ENCODE measurements at regions not wholly inside any gene's neighbourhood (a gene's known extent, or its start where the extent isn't known, plus 50 kb on each side); places are given as distances from the start of the nearest gene placed in this dataset.

GRCh38 chr3:186472456-186473008 is 71.6 kb downstream of the CRYGS start:
- no peak overlapping the region for H3K4me3 Mint-ChIP-seq
- no peak for DNase-seq
- 92 to 96% methylated on average over 6 to 8 of the region's 8 CpGs for WGBS, 2 experiments (ENCODE audit: insufficient coverage in 1 of 2, insufficient read length in 1 of 2)
- peaks cover 39% of the 10 kb centered on the region for H3K27me3 ChIP-seq (ENCODE audit: control insufficient read depth, insufficient read depth, low read length, poor library complexity, severe bottlenecking)
- no peak overlapping the region for H3K4me3 ChIP-seq (ENCODE audit: low read length)
- no peaks in the 10 kb centered on the region for H3K36me3 Mint-ChIP-seq (ENCODE audit: low read depth)
- TF ChIP-seq, protein P1, sequence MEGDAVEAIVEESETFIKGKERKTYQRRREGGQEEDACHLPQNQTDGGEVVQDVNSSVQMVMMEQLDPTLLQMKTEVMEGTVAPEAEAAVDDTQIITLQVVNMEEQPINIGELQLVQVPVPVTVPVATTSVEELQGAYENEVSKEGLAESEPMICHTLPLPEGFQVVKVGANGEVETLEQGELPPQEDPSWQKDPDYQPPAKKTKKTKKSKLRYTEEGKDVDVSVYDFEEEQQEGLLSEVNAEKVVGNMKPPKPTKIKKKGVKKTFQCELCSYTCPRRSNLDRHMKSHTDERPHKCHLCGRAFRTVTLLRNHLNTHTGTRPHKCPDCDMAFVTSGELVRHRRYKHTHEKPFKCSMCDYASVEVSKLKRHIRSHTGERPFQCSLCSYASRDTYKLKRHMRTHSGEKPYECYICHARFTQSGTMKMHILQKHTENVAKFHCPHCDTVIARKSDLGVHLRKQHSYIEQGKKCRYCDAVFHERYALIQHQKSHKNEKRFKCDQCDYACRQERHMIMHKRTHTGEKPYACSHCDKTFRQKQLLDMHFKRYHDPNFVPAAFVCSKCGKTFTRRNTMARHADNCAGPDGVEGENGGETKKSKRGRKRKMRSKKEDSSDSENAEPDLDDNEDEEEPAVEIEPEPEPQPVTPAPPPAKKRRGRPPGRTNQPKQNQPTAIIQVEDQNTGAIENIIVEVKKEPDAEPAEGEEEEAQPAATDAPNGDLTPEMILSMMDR (conservative IDR thresholded peaks at IDR 0.05), result no peak
- peaks cover 41% of the 10 kb centered on the region for H3K4me1 ChIP-seq (ENCODE audit: control insufficient read depth, insufficient read depth, low read length)
- no peaks in the 10 kb centered on the region for H3K9me3 ChIP-seq (ENCODE audit: control insufficient read depth, low read length)
- peaks cover 33% of the 10 kb centered on the region for H3K27me3 Mint-ChIP-seq (ENCODE audit: insufficient read depth)
- H3K9me3 Mint-ChIP-seq, result no peaks in the 10 kb centered on the region
- H3K9ac ChIP-seq (ENCODE audit: extremely low read depth, low read length, poor library complexity, severe bottlenecking), result no peak overlapping the region
- H3K4me1 Mint-ChIP-seq, result peaks cover 64% of the 10 kb centered on the region
- H3K27ac Mint-ChIP-seq, result no peak overlapping the region
- no peak overlapping the region for H3K27ac ChIP-seq (ENCODE audit: low read depth, low read length)
- H3K36me3 ChIP-seq (ENCODE audit: control insufficient read depth, insufficient read depth, low read length), result no peaks in the 10 kb centered on the region

DNA sequence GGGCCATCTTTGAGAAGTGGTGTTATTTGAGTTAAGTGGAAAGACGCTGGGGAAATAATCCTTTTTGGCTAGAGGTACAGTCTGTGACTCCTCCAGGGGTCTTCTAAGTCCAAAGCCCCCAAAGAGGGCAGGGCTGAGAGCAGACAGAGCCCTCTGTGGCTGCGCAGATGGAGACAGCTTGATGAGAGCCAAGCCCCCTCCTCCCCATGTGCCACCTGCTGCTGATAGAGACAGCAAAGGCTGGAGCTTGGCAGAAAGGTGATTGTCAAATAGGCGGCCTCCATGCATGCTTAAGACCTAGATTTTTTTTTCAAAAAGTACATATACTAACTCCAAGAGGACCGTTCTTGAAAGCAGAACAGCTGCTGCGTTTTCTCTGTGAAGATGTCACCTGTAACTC is 72.4 kb downstream of the CRYGS start:
- Mint-ChIP-seq H3K27me3 (ENCODE audit: insufficient read depth) (peaks cover 26% of the 10 kb centered on the region), H3K9me3 (no peaks in the 10 kb centered on the region), H3K27ac (no peak overlapping the region), H3K4me1 (peaks cover 67% of the 10 kb centered on the region), H3K4me3 (no peak overlapping the region), H3K36me3 (ENCODE audit: low read depth) (no peaks in the 10 kb centered on the region)
- H3K9ac ChIP-seq (ENCODE audit: extremely low read depth, low read length, poor library complexity, severe bottlenecking), result no peak overlapping the region
- 85 to 89% methylated on average over 4 to 5 of the region's 5 CpGs for WGBS, 2 experiments (ENCODE audit: insufficient coverage in 1 of 2, insufficient read length in 1 of 2)
- DNase-seq, result peak; percentile 20
- H3K36me3 ChIP-seq (ENCODE audit: control insufficient read depth, insufficient read depth, low read length), result no peaks in the 10 kb centered on the region
- H3K27ac ChIP-seq (ENCODE audit: low read depth, low read length), result no peak overlapping the region
- TF ChIP-seq, protein P1 (conservative IDR thresholded peaks at IDR 0.05), result no peak
- H3K4me3 ChIP-seq (ENCODE audit: low read length), result no peak overlapping the region
- peaks cover 48% of the 10 kb centered on the region for H3K4me1 ChIP-seq (ENCODE audit: control insufficient read depth, insufficient read depth, low read length)
- peaks cover 33% of the 10 kb centered on the region for H3K27me3 ChIP-seq (ENCODE audit: control insufficient read depth, insufficient read depth, low read length, poor library complexity, severe bottlenecking)
- no peaks in the 10 kb centered on the region for H3K9me3 ChIP-seq (ENCODE audit: control insufficient read depth, low read length)

- H3K27me3 ChIP-seq (ENCODE audit: control insufficient read depth, insufficient read depth, low read length, poor library complexity, severe bottlenecking), result peaks cover 28% of the 10 kb centered on the region
- TF ChIP-seq, protein P1 (conservative IDR thresholded peaks at IDR 0.05), result no peak
- H3K4me1 Mint-ChIP-seq, result peaks cover 61% of the 10 kb centered on the region
- WGBS, 2 experiments (ENCODE audit: insufficient coverage in 1 of 2, insufficient read length in 1 of 2), result 85 to 94% methylated on average over 4 of the region's 4 CpGs
- H3K9me3 ChIP-seq (ENCODE audit: control insufficient read depth, low read length), result no peaks in the 10 kb centered on the region
- no peak overlapping the region for H3K27ac ChIP-seq (ENCODE audit: low read depth, low read length)
- H3K9ac ChIP-seq (ENCODE audit: extremely low read depth, low read length, poor library complexity, severe bottlenecking), result no peak overlapping the region
- peaks cover 44% of the 10 kb centered on the region for H3K4me1 ChIP-seq (ENCODE audit: control insufficient read depth, insufficient read depth, low read length)
- no peak overlapping the region for H3K4me3 ChIP-seq (ENCODE audit: low read length)
- H3K9me3 Mint-ChIP-seq, result no peaks in the 10 kb centered on the region
- peak; percentile 36 for DNase-seq
- H3K4me3 Mint-ChIP-seq, result no peak overlapping the region
- H3K36me3 Mint-ChIP-seq (ENCODE audit: low read depth), result no peaks in the 10 kb centered on the region
- peaks cover 30% of the 10 kb centered on the region for H3K27me3 Mint-ChIP-seq (ENCODE audit: insufficient read depth)
- no peaks in the 10 kb centered on the region for H3K36me3 ChIP-seq (ENCODE audit: control insufficient read depth, insufficient read depth, low read length)
- no peak overlapping the region for H3K27ac Mint-ChIP-seq
These were observed 74.7 kb downstream of the CRYGS start for GRCh38 chr3:186469525-186469924.
